ENCODE measurements at regions not wholly inside any gene's neighbourhood (a gene's known extent, or its start where the extent isn't known, plus 50 kb on each side); places are given as distances from the start of the nearest gene placed in this dataset.
"Not testable (repeated sequence)": the region's sequence is repeated elsewhere in the genome, so short reads cannot be mapped to it uniquely, and the experiment has no call there.

DNA sequence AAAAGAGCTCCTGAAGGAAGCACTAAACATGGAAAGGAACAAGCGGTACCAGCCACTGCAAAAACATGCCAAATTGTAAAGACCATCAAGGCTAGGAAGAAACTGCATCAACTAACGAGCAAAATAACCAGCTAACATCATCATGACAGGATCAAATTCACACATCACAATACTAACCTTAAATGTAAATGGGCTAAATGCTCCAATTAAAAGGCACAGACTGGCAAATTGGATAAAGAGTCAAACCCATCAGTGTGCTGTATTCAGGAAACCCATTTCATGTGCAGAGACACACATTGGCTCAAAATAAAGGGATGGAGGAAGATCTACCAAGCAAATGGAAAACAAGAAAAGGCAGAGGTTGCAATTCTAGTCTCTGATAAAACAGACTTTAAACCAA lies 69.7 kb upstream of the CCT8L2 start:
- TF ChIP-seq SIN3A (IDR thresholded peaks at IDR 0.05; ENCODE audit: borderline replicate concordance, insufficient read depth, low read depth, low read length): not testable (repeated sequence)
- TF ChIP-seq, protein P1, sequence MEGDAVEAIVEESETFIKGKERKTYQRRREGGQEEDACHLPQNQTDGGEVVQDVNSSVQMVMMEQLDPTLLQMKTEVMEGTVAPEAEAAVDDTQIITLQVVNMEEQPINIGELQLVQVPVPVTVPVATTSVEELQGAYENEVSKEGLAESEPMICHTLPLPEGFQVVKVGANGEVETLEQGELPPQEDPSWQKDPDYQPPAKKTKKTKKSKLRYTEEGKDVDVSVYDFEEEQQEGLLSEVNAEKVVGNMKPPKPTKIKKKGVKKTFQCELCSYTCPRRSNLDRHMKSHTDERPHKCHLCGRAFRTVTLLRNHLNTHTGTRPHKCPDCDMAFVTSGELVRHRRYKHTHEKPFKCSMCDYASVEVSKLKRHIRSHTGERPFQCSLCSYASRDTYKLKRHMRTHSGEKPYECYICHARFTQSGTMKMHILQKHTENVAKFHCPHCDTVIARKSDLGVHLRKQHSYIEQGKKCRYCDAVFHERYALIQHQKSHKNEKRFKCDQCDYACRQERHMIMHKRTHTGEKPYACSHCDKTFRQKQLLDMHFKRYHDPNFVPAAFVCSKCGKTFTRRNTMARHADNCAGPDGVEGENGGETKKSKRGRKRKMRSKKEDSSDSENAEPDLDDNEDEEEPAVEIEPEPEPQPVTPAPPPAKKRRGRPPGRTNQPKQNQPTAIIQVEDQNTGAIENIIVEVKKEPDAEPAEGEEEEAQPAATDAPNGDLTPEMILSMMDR (IDR thresholded peaks at IDR 0.05): not testable (repeated sequence)
- TF ChIP-seq, protein P2, sequence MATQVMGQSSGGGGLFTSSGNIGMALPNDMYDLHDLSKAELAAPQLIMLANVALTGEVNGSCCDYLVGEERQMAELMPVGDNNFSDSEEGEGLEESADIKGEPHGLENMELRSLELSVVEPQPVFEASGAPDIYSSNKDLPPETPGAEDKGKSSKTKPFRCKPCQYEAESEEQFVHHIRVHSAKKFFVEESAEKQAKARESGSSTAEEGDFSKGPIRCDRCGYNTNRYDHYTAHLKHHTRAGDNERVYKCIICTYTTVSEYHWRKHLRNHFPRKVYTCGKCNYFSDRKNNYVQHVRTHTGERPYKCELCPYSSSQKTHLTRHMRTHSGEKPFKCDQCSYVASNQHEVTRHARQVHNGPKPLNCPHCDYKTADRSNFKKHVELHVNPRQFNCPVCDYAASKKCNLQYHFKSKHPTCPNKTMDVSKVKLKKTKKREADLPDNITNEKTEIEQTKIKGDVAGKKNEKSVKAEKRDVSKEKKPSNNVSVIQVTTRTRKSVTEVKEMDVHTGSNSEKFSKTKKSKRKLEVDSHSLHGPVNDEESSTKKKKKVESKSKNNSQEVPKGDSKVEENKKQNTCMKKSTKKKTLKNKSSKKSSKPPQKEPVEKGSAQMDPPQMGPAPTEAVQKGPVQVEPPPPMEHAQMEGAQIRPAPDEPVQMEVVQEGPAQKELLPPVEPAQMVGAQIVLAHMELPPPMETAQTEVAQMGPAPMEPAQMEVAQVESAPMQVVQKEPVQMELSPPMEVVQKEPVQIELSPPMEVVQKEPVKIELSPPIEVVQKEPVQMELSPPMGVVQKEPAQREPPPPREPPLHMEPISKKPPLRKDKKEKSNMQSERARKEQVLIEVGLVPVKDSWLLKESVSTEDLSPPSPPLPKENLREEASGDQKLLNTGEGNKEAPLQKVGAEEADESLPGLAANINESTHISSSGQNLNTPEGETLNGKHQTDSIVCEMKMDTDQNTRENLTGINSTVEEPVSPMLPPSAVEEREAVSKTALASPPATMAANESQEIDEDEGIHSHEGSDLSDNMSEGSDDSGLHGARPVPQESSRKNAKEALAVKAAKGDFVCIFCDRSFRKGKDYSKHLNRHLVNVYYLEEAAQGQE (IDR thresholded peaks at IDR 0.05; ENCODE audit: insufficient read depth in 1 of 2, low read depth in 2 of 2, low read length in 1 of 2): not testable (repeated sequence)

Data from Panc1 (cell line).